ENCODE measurements at regions not wholly inside any gene's neighbourhood (a gene's known extent, or its start where the extent isn't known, plus 50 kb on each side); places are given as distances from the start of the nearest gene placed in this dataset.
"Not testable (repeated sequence)": the region's sequence is repeated elsewhere in the genome, so short reads cannot be mapped to it uniquely, and the experiment has no call there.

GRCh38 chr12:83528571-83528970 lies 841.9 kb downstream of the TMTC2 start:
- DNase-seq, result no peak

GRCh38 chr12:83527810-83528209 lies 841.1 kb downstream of the TMTC2 start:
- DNase-seq, result no peak

GRCh38 chr12:83515306-83516026 lies 828.8 kb downstream of the TMTC2 start:
- no peak for DNase-seq

- no peak for DNase-seq
These were observed 827.7 kb downstream of the TMTC2 start for GRCh38 chr12:83514372-83514771.

GRCh38 chr12:83506841-83507240 lies 820.1 kb downstream of the TMTC2 start:
- DNase-seq, result no peak

- no peak for DNase-seq
These were observed 818.9 kb downstream of the TMTC2 start for GRCh38 chr12:83505586-83505985.

- DNase-seq, result not testable (repeated sequence)
These were observed 813.2 kb downstream of the TMTC2 start for GRCh38 chr12:83499894-83500293.

- DNase-seq, result no peak
These were observed 791.0 kb downstream of the TMTC2 start for GRCh38 chr12:83477696-83478095.

- DNase-seq, result no peak
These were observed 790.3 kb downstream of the TMTC2 start for GRCh38 chr12:83476695-83477690.

- no peak for DNase-seq
These were observed 789.3 kb downstream of the TMTC2 start for GRCh38 chr12:83476006-83476405.

GRCh38 chr12:83474369-83474768 lies 787.7 kb downstream of the TMTC2 start:
- no peak for DNase-seq

- no peak for DNase-seq
These were observed 786.8 kb downstream of the TMTC2 start for GRCh38 chr12:83473408-83474095.

- DNase-seq, result no peak
These were observed 786.1 kb downstream of the TMTC2 start for GRCh38 chr12:83472772-83473171.

- no peak for DNase-seq
These were observed 785.6 kb downstream of the TMTC2 start for GRCh38 chr12:83472350-83472749.

- DNase-seq, result no peak
These were observed 784.6 kb downstream of the TMTC2 start for GRCh38 chr12:83471341-83471740.

GRCh38 chr12:83470749-83471148 lies 784.0 kb downstream of the TMTC2 start:
- DNase-seq, result no peak

- DNase-seq, result no peak
These were observed 782.5 kb downstream of the TMTC2 start for GRCh38 chr12:83468988-83469908.

GRCh38 chr12:83465632-83466031 lies 778.9 kb downstream of the TMTC2 start:
- no peak for DNase-seq

GRCh38 chr12:83462419-83462818 lies 775.7 kb downstream of the TMTC2 start:
- DNase-seq, result no peak

GRCh38 chr12:83461336-83461935 lies 774.7 kb downstream of the TMTC2 start:
- no peak for DNase-seq

GRCh38 chr12:83451189-83451588 lies 764.5 kb downstream of the TMTC2 start:
- no peak for DNase-seq

GRCh38 chr12:83434600-83434999 lies 747.9 kb downstream of the TMTC2 start:
- no peak for DNase-seq

Data from inflammatory macrophage (primary cell).